ENCODE measurements at regions not wholly inside any gene's neighbourhood (a gene's known extent, or its start where the extent isn't known, plus 50 kb on each side); places are given as distances from the start of the nearest gene placed in this dataset.

DNA sequence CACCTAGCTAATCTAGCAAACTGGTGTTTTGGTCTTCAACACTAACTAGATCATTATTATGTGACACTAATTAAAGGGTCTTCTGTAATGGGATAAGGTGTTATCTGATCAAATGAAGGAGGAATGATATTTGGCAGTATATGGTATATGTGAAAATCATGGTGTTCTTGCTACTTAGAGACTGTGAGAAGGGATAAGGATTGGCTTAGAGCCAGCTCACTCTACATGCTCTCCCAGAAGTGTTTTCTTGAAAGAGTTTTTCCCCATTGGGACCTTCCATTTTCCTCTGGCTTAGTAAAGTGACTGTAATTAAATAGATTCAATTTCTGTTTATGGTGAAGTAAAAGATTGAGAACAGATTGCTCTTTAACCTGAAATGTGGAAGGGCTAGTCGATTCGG lies 71.2 kb upstream of the RGL1 start:
- TF ChIP-seq, protein P1, sequence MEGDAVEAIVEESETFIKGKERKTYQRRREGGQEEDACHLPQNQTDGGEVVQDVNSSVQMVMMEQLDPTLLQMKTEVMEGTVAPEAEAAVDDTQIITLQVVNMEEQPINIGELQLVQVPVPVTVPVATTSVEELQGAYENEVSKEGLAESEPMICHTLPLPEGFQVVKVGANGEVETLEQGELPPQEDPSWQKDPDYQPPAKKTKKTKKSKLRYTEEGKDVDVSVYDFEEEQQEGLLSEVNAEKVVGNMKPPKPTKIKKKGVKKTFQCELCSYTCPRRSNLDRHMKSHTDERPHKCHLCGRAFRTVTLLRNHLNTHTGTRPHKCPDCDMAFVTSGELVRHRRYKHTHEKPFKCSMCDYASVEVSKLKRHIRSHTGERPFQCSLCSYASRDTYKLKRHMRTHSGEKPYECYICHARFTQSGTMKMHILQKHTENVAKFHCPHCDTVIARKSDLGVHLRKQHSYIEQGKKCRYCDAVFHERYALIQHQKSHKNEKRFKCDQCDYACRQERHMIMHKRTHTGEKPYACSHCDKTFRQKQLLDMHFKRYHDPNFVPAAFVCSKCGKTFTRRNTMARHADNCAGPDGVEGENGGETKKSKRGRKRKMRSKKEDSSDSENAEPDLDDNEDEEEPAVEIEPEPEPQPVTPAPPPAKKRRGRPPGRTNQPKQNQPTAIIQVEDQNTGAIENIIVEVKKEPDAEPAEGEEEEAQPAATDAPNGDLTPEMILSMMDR (IDR thresholded peaks at IDR 0.05): no peak
- TF ChIP-seq, protein P2, sequence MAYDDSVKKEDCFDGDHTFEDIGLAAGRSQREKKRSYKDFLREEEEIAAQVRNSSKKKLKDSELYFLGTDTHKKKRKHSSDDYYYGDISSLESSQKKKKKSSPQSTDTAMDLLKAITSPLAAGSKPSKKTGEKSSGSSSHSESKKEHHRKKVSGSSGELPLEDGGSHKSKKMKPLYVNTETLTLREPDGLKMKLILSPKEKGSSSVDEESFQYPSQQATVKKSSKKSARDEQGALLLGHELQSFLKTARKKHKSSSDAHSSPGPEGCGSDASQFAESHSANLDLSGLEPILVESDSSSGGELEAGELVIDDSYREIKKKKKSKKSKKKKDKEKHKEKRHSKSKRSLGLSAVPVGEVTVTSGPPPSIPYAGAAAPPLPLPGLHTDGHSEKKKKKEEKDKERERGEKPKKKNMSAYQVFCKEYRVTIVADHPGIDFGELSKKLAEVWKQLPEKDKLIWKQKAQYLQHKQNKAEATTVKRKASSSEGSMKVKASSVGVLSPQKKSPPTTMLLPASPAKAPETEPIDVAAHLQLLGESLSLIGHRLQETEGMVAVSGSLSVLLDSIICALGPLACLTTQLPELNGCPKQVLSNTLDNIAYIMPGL (CRISPR knock-in tag; IDR thresholded peaks at IDR 0.05; ENCODE audit: borderline replicate concordance): no peak
- TF ChIP-seq CBX2 (IDR thresholded peaks at IDR 0.05; ENCODE audit: borderline replicate concordance, low read depth) (no peak), CEBPB (IDR thresholded peaks at IDR 0.05) (no peak), JUN (IDR thresholded peaks at IDR 0.05) (no peak), POLR2A (IDR thresholded peaks at IDR 0.05; ENCODE audit: low read length) (no peak), RAD21 (conservative IDR thresholded peaks at IDR 0.05 in 1 of 2, IDR thresholded peaks at IDR 0.05 in 1 of 2) (no peak)
- TF ChIP-seq, protein P3, sequence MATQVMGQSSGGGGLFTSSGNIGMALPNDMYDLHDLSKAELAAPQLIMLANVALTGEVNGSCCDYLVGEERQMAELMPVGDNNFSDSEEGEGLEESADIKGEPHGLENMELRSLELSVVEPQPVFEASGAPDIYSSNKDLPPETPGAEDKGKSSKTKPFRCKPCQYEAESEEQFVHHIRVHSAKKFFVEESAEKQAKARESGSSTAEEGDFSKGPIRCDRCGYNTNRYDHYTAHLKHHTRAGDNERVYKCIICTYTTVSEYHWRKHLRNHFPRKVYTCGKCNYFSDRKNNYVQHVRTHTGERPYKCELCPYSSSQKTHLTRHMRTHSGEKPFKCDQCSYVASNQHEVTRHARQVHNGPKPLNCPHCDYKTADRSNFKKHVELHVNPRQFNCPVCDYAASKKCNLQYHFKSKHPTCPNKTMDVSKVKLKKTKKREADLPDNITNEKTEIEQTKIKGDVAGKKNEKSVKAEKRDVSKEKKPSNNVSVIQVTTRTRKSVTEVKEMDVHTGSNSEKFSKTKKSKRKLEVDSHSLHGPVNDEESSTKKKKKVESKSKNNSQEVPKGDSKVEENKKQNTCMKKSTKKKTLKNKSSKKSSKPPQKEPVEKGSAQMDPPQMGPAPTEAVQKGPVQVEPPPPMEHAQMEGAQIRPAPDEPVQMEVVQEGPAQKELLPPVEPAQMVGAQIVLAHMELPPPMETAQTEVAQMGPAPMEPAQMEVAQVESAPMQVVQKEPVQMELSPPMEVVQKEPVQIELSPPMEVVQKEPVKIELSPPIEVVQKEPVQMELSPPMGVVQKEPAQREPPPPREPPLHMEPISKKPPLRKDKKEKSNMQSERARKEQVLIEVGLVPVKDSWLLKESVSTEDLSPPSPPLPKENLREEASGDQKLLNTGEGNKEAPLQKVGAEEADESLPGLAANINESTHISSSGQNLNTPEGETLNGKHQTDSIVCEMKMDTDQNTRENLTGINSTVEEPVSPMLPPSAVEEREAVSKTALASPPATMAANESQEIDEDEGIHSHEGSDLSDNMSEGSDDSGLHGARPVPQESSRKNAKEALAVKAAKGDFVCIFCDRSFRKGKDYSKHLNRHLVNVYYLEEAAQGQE (IDR thresholded peaks at IDR 0.05): no peak
- TF ChIP-seq, protein P4, sequence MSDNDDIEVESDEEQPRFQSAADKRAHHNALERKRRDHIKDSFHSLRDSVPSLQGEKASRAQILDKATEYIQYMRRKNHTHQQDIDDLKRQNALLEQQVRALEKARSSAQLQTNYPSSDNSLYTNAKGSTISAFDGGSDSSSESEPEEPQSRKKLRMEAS (IDR thresholded peaks at IDR 0.05): no peak
